Tibial nerve (tissue), 4 donors: ENCODE measurements at regions not wholly inside any gene's neighbourhood (a gene's known extent, or its start where the extent isn't known, plus 50 kb on each side); places are given as distances from the start of the nearest gene placed in this dataset.

Experiments used
- CTCF ChIP-seq, 5 experiments: fragments of 200-600 bp in 3 of 5; fragments of 450-650 bp in 2 of 5; sonication (generic) in 3 of 5; IDR thresholded peaks; one replicate each; pipeline ENCODE4 v1.5.1; 2016 to 2019; ENCODE audit warnings: antibody characterized with exemption in 5 of 5, mild to moderate bottlenecking in 3 of 5, moderate library complexity in 2 of 5
- EP300 ChIP-seq, 2 donors: sonication (generic); formaldehyde crosslinking; IDR thresholded peaks; one replicate each; pipeline ENCODE4 v1.6.1; 2017; ENCODE audit warnings: antibody characterized with exemption in 2 of 2, mild to moderate bottlenecking in 1 of 2
- POLR2A ChIP-seq, 2 donors: fragments of 450-650 bp; IDR thresholded peaks; one replicate each; pipeline ENCODE4 v1.6.1; 2017; ENCODE audit warnings: antibody characterized with exemption in 2 of 2, mild to moderate bottlenecking in 2 of 2, moderate library complexity in 2 of 2

- TF ChIP-seq POLR2A (IDR thresholded peaks at IDR 0.05) (no peak), CTCF (IDR thresholded peaks at IDR 0.05) (no peak), EP300 (IDR thresholded peaks at IDR 0.05) (no peak)
Observed at GRCh38 chr9:13380903-13381302, 101.4 kb upstream of the MPDZ start.
